ENCODE measurements at regions not wholly inside any gene's neighbourhood (a gene's known extent, or its start where the extent isn't known, plus 50 kb on each side); places are given as distances from the start of the nearest gene placed in this dataset.

- TF ChIP-seq YY1 (tag by site-specific recombination; IDR thresholded peaks at IDR 0.05) (no peak), ZNF274 (IDR thresholded peaks at IDR 0.05; ENCODE audit: low read length) (no peak), ZNF274 (tag by site-specific recombination; IDR thresholded peaks at IDR 0.05; ENCODE audit: borderline replicate concordance) (no peak), SP2 (tag by site-specific recombination; IDR thresholded peaks at IDR 0.05) (no peak), CTCF (tag by site-specific recombination; IDR thresholded peaks at IDR 0.05) (no peak), ZXDB (tag by site-specific recombination; IDR thresholded peaks at IDR 0.05) (no peak), ZSCAN4 (tag by site-specific recombination; IDR thresholded peaks at IDR 0.05) (no peak)
Measured at GRCh38 chr14:95397325-95397724, 77.6 kb upstream of the CLMN start.

All from HEK293 (cell line).